ENCODE measurements at regions not wholly inside any gene's neighbourhood (a gene's known extent, or its start where the extent isn't known, plus 50 kb on each side); places are given as distances from the start of the nearest gene placed in this dataset.

DNA sequence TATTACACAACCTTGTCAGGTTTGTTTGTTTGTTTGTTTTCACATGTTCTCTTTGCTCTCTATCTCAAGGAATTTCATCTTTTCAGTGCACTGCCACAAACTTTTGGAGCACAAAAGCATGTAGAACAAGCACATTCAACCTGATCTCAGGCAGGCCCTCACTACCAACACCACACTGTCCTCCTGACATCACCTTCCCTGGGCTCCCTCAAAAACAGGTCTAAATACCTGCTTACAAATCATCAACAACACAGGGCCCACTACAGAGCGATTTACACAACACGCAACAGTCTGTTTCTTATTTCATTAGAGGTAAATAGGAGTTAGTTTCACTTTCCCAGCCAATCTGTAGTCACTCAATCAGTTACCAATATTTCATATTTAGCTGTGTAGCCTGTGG, 241.4 kb downstream of the EPHA7 start:
- ChIA-PET RAD21 (ENCODE audit: unreplicated experiment) (interaction anchor here (0.9 to 3.5 kb wide), 5 partner anchors 9 to 367 kb away, joined by 3 to 21 read pairs (median 3); no protein-coding TSS in a partner anchor), SMC1A (ENCODE audit: uncharacterized antibody, unreplicated experiment) (interaction anchor here (0.9 to 1.7 kb wide), 3 partner anchors 9 to 42 kb away, joined by 3 to 7 read pairs (median 5); no protein-coding TSS in a partner anchor), POLR2A (no interaction called here), CTCF (interaction anchor here (1.0 to 1.8 kb wide), 3 partner anchors 9 to 38 kb away, joined by 5 read pairs; no protein-coding TSS in a partner anchor)
- H3K9me3 ChIP-seq (replicated peaks; ENCODE audit: control insufficient read depth, insufficient read depth, low read length): no peaks in the 10 kb centered on the region
- H4K20me1 ChIP-seq (ENCODE audit: control insufficient read depth, insufficient read depth): no peaks in the 10 kb centered on the region
- H3K9ac ChIP-seq (ENCODE audit: control insufficient read depth, insufficient read depth, low read length): no peak overlapping the region
- DNase-seq (ENCODE audit: low read depth, low spot score) (no peak), ATAC-seq (peak; percentile 54), FAIRE-seq (no peak)
- no peak overlapping the region for H2AFZ ChIP-seq (ENCODE audit: control insufficient read depth, low read depth, low read length)
- no peak overlapping the region for H3K4me2 ChIP-seq (ENCODE audit: control insufficient read depth, insufficient read depth)
- no peaks in the 10 kb centered on the region for H3K79me2 ChIP-seq (ENCODE audit: control insufficient read depth, insufficient read depth, low read length)
- H3K4me3 ChIP-seq: no peak overlapping the region
- intact Hi-C loops (cut with micrococcal nuclease; ENCODE audit: unreplicated experiment): no loop called here
- no peaks in the 10 kb centered on the region for H3K36me3 ChIP-seq (ENCODE audit: control insufficient read depth in 2 of 2, insufficient read depth in 2 of 2, low read length in 1 of 2)
- no peak overlapping the region for H3K27ac ChIP-seq (ENCODE audit: control insufficient read depth, insufficient read depth)
- in situ Hi-C loops (cut with MboI): no loop called here
- H3K4me1 ChIP-seq (ENCODE audit: control insufficient read depth, insufficient read depth, low read length): no peaks in the 10 kb centered on the region
- 46% methylated on average over 2 of the region's 2 CpGs for WGBS (ENCODE audit: insufficient coverage, insufficient replicate concordance, low lambda C conversion rate, missing lambda C conversion rate)
- no peaks in the 10 kb centered on the region for H3K27me3 ChIP-seq (replicated peaks in 1 of 2; ENCODE audit: control insufficient read depth in 2 of 2, insufficient read depth in 2 of 2, low read length in 1 of 2)
- BruUV-seq (replicated peaks): no TSS peak
- no peak for TF ChIP-seq TCF3 (IDR thresholded peaks at IDR 0.05; ENCODE audit: borderline replicate concordance, insufficient read depth, low read depth, low read length)
- no peak for TF ChIP-seq ATF3 (IDR thresholded peaks at IDR 0.05; ENCODE audit: borderline replicate concordance, extremely low read depth, low read depth, low read length)
- TF ChIP-seq, protein P1, sequence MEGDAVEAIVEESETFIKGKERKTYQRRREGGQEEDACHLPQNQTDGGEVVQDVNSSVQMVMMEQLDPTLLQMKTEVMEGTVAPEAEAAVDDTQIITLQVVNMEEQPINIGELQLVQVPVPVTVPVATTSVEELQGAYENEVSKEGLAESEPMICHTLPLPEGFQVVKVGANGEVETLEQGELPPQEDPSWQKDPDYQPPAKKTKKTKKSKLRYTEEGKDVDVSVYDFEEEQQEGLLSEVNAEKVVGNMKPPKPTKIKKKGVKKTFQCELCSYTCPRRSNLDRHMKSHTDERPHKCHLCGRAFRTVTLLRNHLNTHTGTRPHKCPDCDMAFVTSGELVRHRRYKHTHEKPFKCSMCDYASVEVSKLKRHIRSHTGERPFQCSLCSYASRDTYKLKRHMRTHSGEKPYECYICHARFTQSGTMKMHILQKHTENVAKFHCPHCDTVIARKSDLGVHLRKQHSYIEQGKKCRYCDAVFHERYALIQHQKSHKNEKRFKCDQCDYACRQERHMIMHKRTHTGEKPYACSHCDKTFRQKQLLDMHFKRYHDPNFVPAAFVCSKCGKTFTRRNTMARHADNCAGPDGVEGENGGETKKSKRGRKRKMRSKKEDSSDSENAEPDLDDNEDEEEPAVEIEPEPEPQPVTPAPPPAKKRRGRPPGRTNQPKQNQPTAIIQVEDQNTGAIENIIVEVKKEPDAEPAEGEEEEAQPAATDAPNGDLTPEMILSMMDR (IDR thresholded peaks at IDR 0.05 in 2 of 3, conservative IDR thresholded peaks at IDR 0.05 in 1 of 3; ENCODE audit: control insufficient read depth in 2 of 3, extremely low read depth in 1 of 3, insufficient read depth in 1 of 3, low read depth in 3 of 3, low read length in 3 of 3): no peak
- no peak for TF ChIP-seq MXI1 (IDR thresholded peaks at IDR 0.05; ENCODE audit: low read depth, low read length)
- TF ChIP-seq POLR2AphosphoS2 (IDR thresholded peaks at IDR 0.05; ENCODE audit: low read depth, low read length): no peak
- no peak for TF ChIP-seq NR2C2 (IDR thresholded peaks at IDR 0.05; ENCODE audit: borderline replicate concordance, control insufficient read depth, insufficient read length, low read depth)
- no peak for TF ChIP-seq WRNIP1 (IDR thresholded peaks at IDR 0.05; ENCODE audit: borderline replicate concordance, low read depth, low read length)
- TF ChIP-seq ZNF24 (IDR thresholded peaks at IDR 0.05): no peak
- TF ChIP-seq POLR2A (IDR thresholded peaks at IDR 0.05; ENCODE audit: low read depth, low read length): no peak
- no peak for TF ChIP-seq FOXK2 (IDR thresholded peaks at IDR 0.05)
- no peak for TF ChIP-seq RBBP5 (conservative IDR thresholded peaks at IDR 0.05)
- TF ChIP-seq ELK1 (IDR thresholded peaks at IDR 0.05; ENCODE audit: low read depth, low read length): no peak
- no peak for TF ChIP-seq EGR1 (IDR thresholded peaks at IDR 0.05; ENCODE audit: borderline replicate concordance in 1 of 2, low read depth in 2 of 2, low read length in 2 of 2)
- no peak for TF ChIP-seq NFYB (IDR thresholded peaks at IDR 0.05; ENCODE audit: insufficient read depth, low read depth, low read length)
- TF ChIP-seq GABPA (IDR thresholded peaks at IDR 0.05; ENCODE audit: low read depth): no peak
- no peak for TF ChIP-seq CHD1 (IDR thresholded peaks at IDR 0.05; ENCODE audit: low read depth, low read length)
- TF ChIP-seq, protein P2, sequence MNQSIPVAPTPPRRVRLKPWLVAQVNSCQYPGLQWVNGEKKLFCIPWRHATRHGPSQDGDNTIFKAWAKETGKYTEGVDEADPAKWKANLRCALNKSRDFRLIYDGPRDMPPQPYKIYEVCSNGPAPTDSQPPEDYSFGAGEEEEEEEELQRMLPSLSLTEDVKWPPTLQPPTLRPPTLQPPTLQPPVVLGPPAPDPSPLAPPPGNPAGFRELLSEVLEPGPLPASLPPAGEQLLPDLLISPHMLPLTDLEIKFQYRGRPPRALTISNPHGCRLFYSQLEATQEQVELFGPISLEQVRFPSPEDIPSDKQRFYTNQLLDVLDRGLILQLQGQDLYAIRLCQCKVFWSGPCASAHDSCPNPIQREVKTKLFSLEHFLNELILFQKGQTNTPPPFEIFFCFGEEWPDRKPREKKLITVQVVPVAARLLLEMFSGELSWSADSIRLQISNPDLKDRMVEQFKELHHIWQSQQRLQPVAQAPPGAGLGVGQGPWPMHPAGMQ (IDR thresholded peaks at IDR 0.05; ENCODE audit: borderline replicate concordance): no peak
- TF ChIP-seq, protein P3, sequence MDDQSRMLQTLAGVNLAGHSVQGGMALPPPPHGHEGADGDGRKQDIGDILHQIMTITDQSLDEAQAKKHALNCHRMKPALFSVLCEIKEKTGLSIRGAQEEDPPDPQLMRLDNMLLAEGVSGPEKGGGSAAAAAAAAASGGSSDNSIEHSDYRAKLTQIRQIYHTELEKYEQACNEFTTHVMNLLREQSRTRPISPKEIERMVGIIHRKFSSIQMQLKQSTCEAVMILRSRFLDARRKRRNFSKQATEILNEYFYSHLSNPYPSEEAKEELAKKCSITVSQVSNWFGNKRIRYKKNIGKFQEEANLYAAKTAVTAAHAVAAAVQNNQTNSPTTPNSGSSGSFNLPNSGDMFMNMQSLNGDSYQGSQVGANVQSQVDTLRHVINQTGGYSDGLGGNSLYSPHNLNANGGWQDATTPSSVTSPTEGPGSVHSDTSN (IDR thresholded peaks at IDR 0.05; ENCODE audit: insufficient replicate concordance, low read depth, low read length): no peak
- TF ChIP-seq ZZZ3 (IDR thresholded peaks at IDR 0.05; ENCODE audit: control insufficient read depth, insufficient read length, low read depth): no peak

Data from GM12878 (cell line).